GM12865 (cell line): ENCODE measurements at regions not wholly inside any gene's neighbourhood (a gene's known extent, or its start where the extent isn't known, plus 50 kb on each side); places are given as distances from the start of the nearest gene placed in this dataset.
A peak's percentile ranks its signal among the peaks of the same experiment; 100 is the strongest.

Experiments
- DNase-seq: peaks from one replicate; pipeline ENCODE4 v3.0.0; 2010; ENCODE audit warnings: low read depth
- H3K4me3 ChIP-seq: 2 replicates; pipeline ENCODE4 v1.5.1; 2011; ENCODE audit warnings: mild to moderate bottlenecking, low read depth, low read length, control low read depth
- TF ChIP-seq, protein P1 (sequence below): IDR thresholded peaks from 2 replicates; pipeline ENCODE4 v1.5.1; 2011; ENCODE audit warnings: low read length, control low read depth, low read depth, inconsistent platforms; ENCODE audit not compliant: insufficient read depth; ENCODE audit errors: missing control alignments

DNA sequence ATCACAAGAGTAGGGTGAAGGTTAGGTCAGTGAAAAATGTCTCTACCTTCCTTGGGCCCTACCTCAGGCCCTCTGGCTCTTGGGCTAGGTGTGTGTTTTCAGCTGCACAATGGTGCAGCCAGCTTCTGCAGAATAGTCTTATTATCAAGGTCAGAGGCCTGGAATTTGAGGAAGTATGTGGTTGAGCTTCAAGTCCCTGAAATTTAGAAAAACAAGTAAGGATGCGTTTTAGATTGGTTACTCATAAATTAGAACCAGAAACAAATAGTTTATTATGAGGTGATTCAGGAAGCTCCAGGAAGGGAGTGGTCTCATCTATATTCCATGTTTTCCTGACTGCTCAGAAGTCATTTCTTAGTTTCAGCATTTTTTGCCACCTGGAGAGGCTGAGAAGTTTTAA is 204.2 kb upstream of the CELF4 start:
- no peak for DNase-seq
- TF ChIP-seq, protein P1, sequence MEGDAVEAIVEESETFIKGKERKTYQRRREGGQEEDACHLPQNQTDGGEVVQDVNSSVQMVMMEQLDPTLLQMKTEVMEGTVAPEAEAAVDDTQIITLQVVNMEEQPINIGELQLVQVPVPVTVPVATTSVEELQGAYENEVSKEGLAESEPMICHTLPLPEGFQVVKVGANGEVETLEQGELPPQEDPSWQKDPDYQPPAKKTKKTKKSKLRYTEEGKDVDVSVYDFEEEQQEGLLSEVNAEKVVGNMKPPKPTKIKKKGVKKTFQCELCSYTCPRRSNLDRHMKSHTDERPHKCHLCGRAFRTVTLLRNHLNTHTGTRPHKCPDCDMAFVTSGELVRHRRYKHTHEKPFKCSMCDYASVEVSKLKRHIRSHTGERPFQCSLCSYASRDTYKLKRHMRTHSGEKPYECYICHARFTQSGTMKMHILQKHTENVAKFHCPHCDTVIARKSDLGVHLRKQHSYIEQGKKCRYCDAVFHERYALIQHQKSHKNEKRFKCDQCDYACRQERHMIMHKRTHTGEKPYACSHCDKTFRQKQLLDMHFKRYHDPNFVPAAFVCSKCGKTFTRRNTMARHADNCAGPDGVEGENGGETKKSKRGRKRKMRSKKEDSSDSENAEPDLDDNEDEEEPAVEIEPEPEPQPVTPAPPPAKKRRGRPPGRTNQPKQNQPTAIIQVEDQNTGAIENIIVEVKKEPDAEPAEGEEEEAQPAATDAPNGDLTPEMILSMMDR = no peak
- no peak overlapping the region for H3K4me3 ChIP-seq

DNA sequence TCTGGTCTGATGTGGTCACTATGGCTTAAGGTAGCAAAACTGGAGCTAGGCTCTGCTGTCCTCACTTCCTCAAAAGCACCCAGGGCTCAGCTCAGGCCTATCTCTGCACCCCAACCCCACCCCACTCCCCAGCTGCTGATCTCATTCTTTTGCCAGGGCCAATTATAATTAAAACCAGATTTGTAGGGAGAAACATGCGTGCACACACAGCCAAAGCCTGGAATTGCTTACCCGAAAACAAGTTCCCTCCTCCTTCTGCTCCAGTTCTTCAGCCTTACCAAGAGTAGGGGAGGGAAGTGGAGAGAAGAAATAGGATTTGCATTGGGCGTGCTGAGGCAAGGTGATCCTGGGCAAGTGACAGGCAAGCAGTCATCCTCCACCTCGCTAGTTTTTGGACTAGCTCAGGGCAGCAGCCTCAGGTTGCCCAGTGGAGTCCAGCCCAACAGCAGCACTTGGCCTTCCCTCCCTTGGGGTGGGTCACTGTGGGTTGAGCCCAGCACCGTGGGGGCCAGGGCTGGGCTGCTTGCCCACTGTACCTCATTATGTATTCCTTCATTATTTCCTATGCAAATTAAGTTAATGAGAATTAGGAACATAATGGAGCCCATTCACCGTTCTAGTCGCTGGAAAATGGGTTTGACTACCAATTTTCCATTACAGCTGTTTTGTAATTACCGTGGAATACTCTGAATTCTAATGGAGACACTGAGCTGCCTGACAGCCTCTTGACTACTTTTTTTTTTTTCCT is 199.1 kb upstream of the CELF4 start:
- TF ChIP-seq, protein P1 = no peak
- no peak overlapping the region for H3K4me3 ChIP-seq
- no peak for DNase-seq

DNA sequence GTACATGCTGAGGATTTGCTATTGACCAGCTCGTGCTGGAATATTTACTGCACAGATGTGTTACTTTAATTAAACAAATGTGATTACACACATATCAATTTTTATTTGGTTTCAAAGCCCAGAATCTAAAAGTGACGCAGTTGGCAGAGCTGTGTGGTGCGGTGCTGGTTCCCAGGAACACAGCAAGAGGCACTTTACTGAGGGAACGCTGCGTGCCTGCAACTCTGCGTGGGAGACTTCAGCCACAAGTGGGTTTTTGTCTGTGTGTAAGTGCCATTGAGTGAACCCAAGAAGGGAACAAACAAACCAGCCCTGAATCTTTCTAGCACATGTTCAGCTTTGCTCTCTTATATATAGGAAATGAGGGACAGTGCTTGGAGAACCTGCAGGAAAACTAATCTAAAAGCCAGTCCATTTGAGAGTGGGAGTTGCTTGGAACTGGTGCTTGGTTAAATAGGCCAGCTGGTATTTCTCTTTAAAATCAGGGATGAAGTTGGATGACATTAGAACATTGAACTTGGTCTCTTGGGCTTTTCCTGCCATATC is 196.6 kb upstream of the CELF4 start:
- DNase-seq = no peak
- TF ChIP-seq, protein P1 = no peak
- H3K4me3 ChIP-seq = no peak overlapping the region

DNA sequence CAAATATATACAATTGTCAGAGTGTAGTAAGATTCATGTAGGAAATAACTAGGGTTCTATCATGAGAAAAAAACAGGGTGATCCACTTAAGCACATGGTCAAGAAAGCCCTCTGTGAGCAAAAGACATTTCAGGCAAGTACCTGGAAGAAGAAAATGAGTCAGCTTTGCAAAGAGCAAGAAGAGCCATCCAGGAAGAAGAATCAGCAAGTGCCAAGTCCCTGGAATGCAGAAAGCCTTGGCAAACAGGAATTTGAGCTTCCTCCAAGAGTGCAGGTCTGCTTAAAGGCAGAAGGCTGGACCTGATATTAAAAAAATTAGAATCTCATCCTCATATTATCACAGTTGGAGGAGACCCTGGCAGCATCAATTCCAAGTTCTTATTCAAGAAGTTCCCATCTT is 188.5 kb upstream of the CELF4 start:
- TF ChIP-seq, protein P1 = no peak
- DNase-seq = no peak
- no peak overlapping the region for H3K4me3 ChIP-seq

DNA sequence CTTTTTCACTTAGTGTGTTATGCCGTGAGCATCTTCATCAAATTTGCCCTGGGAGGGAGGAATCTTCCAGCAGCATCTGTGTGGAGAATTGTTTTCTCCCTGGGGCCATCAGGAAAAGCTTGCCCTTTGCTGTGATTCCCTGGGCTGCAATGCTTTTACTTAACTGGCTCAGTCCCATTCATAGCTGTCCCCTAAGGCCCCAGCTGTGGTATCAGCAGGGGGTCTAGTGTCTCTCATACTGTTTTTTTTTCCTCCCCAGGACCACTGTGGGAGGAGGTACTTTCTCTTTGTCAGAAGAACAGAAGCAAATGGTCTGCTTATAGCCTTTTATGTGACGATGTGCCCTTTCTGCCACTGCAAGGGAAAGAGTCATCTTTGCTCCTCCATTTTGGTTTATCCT is 176.8 kb upstream of the CELF4 start:
- no peak overlapping the region for H3K4me3 ChIP-seq
- no peak for DNase-seq
- TF ChIP-seq, protein P1 = no peak

DNA sequence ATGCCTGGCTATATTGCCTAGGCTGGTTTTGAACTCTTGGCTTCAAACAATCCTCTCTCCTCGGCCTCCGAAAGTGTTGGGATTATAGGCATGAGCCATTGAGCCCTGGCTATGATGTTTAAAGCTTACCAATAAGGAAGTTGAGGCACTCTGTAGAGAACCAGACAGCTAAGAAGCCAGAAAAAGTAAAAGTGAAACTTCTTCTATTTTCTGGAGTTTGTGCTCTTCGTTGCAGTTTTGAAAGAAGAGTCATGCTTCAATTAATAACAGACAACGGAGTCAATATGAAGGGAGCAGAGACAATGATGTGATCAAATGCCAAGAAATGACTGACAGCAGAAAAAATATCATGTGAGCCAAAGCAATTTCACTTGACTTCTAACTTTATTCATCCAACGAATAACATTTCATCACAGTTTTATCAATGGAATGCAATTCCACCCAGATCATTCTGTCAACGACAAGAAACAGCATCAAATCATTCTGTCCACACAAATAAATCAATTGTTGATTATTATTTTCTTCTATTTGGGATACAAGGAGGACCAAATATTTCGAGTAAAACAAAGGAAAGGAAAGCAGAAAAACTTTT is 175.5 kb upstream of the CELF4 start:
- DNase-seq = peak; percentile 16
- TF ChIP-seq, protein P1 = no peak
- H3K4me3 ChIP-seq = peak overlapping the region; percentile 32
